Activated CD8-positive, alpha-beta T cell treated with anti-CD3 and anti-CD28 coated beads for 36 hours (primary cell): ENCODE measurements at regions not wholly inside any gene's neighbourhood (a gene's known extent, or its start where the extent isn't known, plus 50 kb on each side); places are given as distances from the start of the nearest gene placed in this dataset.

Experiments
- ATAC-seq: fragments of 200-7000 bp; cut with Tn5 transposase; one replicate; pipeline ENCODE4 v1.10.0; 2021; ENCODE audit warnings: mild to moderate bottlenecking, moderate library complexity
- CTCF ChIA-PET: fragments of 350-600 bp; sonication (Branson Sonifier 250); formaldehyde crosslinking; loops from one replicate; lab custom pipeline; 2021; ENCODE audit warnings: antibody characterized with exemption; lab: Charles Lee
- POLR2A ChIA-PET: fragments of 350-600 bp; sonication (Branson Sonifier 250); formaldehyde crosslinking; loops from one replicate; lab custom pipeline; 2021; ENCODE audit warnings: antibody characterized with exemption; lab: Charles Lee
- DNase-seq: peaks from one replicate; pipeline ENCODE4 v3.0.0-alpha.2; 2020
- H3K27ac Mint-ChIP-seq: one replicate; pipeline ENCODE4 v1.8.0; 2021; ENCODE audit warnings: mild to moderate bottlenecking, mixed read lengths
- H3K27me3 Mint-ChIP-seq: one replicate; pipeline ENCODE4 v1.8.0; 2021; ENCODE audit warnings: mixed read lengths
- H3K36me3 Mint-ChIP-seq: one replicate; pipeline ENCODE4 v1.8.0; 2021; ENCODE audit warnings: low read depth, mixed read lengths
- H3K4me1 Mint-ChIP-seq: one replicate; pipeline ENCODE4 v1.8.0; 2021; ENCODE audit warnings: low read depth, mixed read lengths
- H3K4me3 Mint-ChIP-seq: one replicate; pipeline ENCODE4 v1.8.0; 2021; ENCODE audit warnings: mild to moderate bottlenecking, moderate library complexity, mixed read lengths
- H3K9me3 Mint-ChIP-seq: one replicate; pipeline ENCODE4 v1.8.0; 2021; ENCODE audit warnings: mixed read lengths
- intact Hi-C: fragments of 100-400 bp; cut with micrococcal nuclease; formaldehyde crosslinking; loops from one replicate; pipeline ENCODE4 v1.10.0; 2022
- TF ChIP-seq, protein P1 (sequence below): fragments of 200-600 bp; IDR thresholded peaks from one replicate; pipeline ENCODE4 v1.8.0; 2022; ENCODE audit warnings: antibody characterized with exemption, mild to moderate bottlenecking

DNA sequence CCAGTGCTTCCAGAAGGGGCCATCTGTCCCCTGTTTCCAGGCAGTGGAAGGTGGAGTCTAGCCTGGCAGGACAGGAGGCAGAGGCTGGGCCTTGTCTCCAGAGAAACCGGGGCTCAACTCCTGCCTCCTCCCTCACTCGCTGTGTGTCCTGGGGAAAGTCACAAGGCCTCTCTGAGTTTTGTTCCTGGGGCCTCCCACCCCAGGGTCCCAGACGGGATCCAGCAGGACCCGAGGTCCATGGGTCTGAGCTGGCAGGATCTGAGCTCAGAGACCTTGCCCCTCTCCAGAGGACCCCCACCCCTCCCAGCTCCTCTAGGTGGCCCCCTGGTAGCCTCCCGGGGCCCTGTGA is 72.2 kb upstream of the TAF1B start:
- Mint-ChIP-seq H3K4me3 (no peak overlapping the region), H3K4me1 (peaks cover 13% of the 10 kb centered on the region), H3K27me3 (peaks cover 6% of the 10 kb centered on the region), H3K27ac (no peak overlapping the region), H3K36me3 (no peaks in the 10 kb centered on the region), H3K9me3 (no peaks in the 10 kb centered on the region)
- ATAC-seq (no peak), DNase-seq (no peak)
- TF ChIP-seq, protein P1, sequence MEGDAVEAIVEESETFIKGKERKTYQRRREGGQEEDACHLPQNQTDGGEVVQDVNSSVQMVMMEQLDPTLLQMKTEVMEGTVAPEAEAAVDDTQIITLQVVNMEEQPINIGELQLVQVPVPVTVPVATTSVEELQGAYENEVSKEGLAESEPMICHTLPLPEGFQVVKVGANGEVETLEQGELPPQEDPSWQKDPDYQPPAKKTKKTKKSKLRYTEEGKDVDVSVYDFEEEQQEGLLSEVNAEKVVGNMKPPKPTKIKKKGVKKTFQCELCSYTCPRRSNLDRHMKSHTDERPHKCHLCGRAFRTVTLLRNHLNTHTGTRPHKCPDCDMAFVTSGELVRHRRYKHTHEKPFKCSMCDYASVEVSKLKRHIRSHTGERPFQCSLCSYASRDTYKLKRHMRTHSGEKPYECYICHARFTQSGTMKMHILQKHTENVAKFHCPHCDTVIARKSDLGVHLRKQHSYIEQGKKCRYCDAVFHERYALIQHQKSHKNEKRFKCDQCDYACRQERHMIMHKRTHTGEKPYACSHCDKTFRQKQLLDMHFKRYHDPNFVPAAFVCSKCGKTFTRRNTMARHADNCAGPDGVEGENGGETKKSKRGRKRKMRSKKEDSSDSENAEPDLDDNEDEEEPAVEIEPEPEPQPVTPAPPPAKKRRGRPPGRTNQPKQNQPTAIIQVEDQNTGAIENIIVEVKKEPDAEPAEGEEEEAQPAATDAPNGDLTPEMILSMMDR = no peak
- intact Hi-C loops = no loop called here
- ChIA-PET POLR2A (interaction anchor here (0.9 kb wide), 1 partner anchor 141 kb away, joined by 3 read pairs; the partner anchor contains the start of gene YWHAQ), CTCF (interaction anchor here (0.6 to 4.7 kb wide), 25 partner anchors 11 to 1367 kb away, joined by 3 to 38 read pairs (median 3); partner anchors contain the start of gene TAF1B)

DNA sequence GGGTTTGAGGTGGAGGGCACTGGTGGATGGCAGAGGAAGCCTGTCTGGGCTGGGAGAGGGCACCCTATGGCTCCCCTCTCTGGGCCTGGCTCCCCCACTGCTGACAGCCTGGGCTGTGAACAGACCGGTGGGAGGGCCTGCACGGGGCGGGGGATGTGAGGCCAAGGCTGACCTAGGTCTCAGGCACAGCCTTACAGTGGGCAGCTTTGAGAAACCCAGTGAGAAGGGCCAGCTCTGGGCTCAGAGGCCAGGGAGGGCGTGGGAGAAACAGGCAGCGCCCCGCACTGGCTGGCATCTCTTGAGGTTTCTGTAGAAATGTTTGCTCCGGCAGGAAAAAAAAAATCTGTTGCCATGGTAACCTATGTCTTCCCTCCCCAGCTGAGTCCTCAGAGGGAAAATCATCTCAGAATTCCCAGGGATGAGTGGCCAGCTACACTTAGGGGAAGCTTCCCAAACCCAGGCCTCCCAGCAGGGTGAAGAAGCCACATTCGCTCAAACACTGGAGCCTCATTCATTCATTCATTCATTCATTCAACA is 71.7 kb upstream of the TAF1B start:
- no peak for ATAC-seq
- POLR2A ChIA-PET = interaction anchor here (1.3 kb wide), 1 partner anchor 12 kb away, joined by 3 read pairs; no protein-coding TSS in a partner anchor
- Mint-ChIP-seq H3K4me3 (no peak overlapping the region), H3K27ac (no peak overlapping the region), H3K27me3 (peaks cover 6% of the 10 kb centered on the region), H3K9me3 (no peaks in the 10 kb centered on the region), H3K4me1 (peaks cover 13% of the 10 kb centered on the region), H3K36me3 (no peaks in the 10 kb centered on the region)
- intact Hi-C loops = no loop called here
- TF ChIP-seq, protein P1 = no peak
- CTCF ChIA-PET = interaction anchor here (1.1 to 4.7 kb wide), 9 partner anchors 10 to 326 kb away, joined by 3 to 38 read pairs (median 5); no protein-coding TSS in a partner anchor
- no peak for DNase-seq

DNA sequence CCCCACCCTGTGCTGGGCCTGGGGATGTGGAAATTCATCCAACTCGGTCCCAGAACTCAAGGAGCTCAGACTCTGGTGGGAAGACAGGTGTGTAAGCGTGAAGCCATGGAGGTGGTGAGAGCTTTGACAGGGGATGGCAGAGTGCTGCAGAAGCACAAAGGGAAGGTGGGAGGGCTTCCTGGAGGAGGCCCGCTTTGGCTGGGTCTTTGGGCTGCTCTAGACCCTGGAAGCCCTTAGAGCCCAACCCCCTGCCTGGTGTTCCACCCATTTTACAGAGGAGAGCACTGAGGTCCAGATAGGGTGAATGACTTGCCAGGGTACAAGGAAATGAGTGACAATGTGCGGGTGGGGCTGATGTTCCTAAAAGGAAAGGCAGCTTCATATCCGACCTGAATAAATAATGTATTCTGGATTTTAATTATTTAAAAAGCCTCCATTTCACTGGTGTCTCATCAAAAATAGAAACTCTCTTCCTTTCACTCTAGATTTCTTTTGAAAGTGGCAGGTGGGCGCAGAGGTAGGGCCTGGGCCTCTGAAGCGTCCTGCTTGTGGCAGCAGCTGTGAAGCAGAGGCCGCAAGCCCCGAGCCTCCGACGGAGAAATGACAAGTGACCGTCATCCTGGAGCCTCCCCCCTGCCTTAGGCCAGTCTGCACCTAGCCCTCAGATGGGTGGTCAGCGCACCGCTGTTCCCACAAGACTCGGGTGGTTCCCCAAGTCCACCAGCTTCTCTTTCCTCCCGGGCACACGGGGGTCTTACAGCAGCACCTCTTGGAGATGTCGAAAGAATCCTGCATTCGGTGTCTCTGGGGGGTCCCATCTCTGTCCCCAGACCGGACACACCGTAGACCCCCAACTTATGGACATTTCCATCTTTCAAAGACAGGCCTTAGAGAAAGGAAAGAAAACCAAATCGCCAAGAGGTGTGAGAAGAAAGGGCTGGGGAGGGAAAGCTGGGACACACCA is 71.0 kb upstream of the TAF1B start:
- Mint-ChIP-seq H3K4me3 (no peak overlapping the region), H3K4me1 (peaks cover 13% of the 10 kb centered on the region), H3K27me3 (peaks cover 6% of the 10 kb centered on the region), H3K9me3 (no peaks in the 10 kb centered on the region), H3K36me3 (no peaks in the 10 kb centered on the region), H3K27ac (no peak overlapping the region)
- ChIA-PET POLR2A (interaction anchor here (1.3 kb wide), 1 partner anchor 13 kb away, joined by 3 read pairs; no protein-coding TSS in a partner anchor), CTCF (interaction anchor here (0.9 to 4.7 kb wide), 8 partner anchors 10 to 325 kb away, joined by 3 to 38 read pairs (median 7); no protein-coding TSS in a partner anchor)
- ATAC-seq (no peak), DNase-seq (no peak)
- TF ChIP-seq, protein P1 = no peak
- intact Hi-C loops = no loop called here

DNA sequence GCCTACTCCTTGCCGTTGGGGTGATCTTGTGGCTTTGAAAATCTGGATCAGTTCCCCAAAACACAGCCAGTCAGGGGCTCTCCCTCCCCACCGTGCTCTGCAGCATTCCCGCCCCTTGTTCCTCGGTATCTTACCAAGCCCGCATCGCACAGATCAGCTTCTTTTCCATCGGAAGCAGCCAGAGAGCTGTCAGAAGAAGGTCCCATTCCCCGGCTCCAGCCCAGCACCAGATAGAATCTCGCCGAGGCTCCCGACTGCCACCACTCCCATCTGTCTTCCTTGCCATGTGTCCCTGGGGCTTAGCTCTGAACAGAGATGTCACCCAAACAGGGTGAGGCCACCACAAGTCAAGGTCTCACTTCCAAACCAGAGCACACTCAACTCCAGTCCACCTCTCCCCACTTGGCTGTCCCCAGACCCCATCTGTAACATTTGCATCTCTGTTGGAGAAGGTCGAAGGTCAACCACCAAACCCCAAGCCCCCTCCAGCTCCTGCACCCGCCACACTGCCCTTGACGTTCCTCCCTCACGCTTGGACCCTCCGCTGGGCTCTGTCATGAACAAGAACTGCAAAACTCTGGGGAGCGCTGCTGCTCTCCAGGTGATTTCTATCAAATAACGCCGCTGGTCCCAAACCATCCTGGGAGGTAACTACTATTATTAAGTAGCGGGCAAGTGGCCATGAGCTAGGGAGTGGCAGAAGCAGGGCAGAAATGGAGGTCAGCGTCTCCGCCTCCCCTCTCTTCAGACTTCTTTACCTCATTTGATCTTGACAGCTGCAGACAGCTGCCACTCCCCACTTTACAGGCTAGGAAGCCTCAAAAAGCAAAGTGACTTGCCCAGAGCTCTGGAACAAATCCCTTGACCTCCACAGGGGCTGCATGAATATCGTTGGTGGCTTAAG is 70.0 kb upstream of the TAF1B start:
- no peaks in the 10 kb centered on the region for H3K36me3 Mint-ChIP-seq
- no peak overlapping the region for H3K27ac Mint-ChIP-seq
- no peaks in the 10 kb centered on the region for H3K9me3 Mint-ChIP-seq
- no peak overlapping the region for H3K4me3 Mint-ChIP-seq
- peaks cover 6% of the 10 kb centered on the region for H3K27me3 Mint-ChIP-seq
- TF ChIP-seq, protein P1 = no peak
- intact Hi-C loops = no loop called here
- CTCF ChIA-PET = interaction anchor here (0.9 to 4.7 kb wide), 5 partner anchors 14 to 40 kb away, joined by 3 to 38 read pairs (median 5); no protein-coding TSS in a partner anchor
- ATAC-seq (no peak), DNase-seq (no peak)
- POLR2A ChIA-PET = interaction anchor here (1.3 kb wide), 1 partner anchor 14 kb away, joined by 3 read pairs; no protein-coding TSS in a partner anchor
- peaks cover 13% of the 10 kb centered on the region for H3K4me1 Mint-ChIP-seq
